Chondrocyte (in vitro differentiated cells): ENCODE measurements at regions not wholly inside any gene's neighbourhood (a gene's known extent, or its start where the extent isn't known, plus 50 kb on each side); places are given as distances from the start of the nearest gene placed in this dataset.
"Not testable (repeated sequence)": the region's sequence is repeated elsewhere in the genome, so short reads cannot be mapped to it uniquely, and the experiment has no call there.

Experiments
- DNase-seq: peaks from one replicate; pipeline ENCODE4 v3.0.0; 2021; ENCODE audit warnings: mixed read lengths, low spot score
- H3K27ac Mint-ChIP-seq: one replicate; pipeline ENCODE4 v1.8.0; 2021; ENCODE audit warnings: mild to moderate bottlenecking, moderate library complexity, mixed read lengths; ENCODE audit not compliant: unreplicated experiment
- H3K27me3 Mint-ChIP-seq: 2 replicates; pipeline ENCODE4 v1.8.0; 2021; ENCODE audit warnings: low read depth, mixed read lengths
- H3K36me3 Mint-ChIP-seq: 2 replicates; pipeline ENCODE4 v1.8.0; 2021; ENCODE audit warnings: low read depth, mixed read lengths
- H3K4me1 Mint-ChIP-seq: 2 replicates; pipeline ENCODE4 v1.8.0; 2021; ENCODE audit warnings: low read depth, mild to moderate bottlenecking, mixed read lengths
- H3K4me3 Mint-ChIP-seq: one replicate; pipeline ENCODE4 v1.8.0; 2021; ENCODE audit warnings: mild to moderate bottlenecking, moderate library complexity, mixed read lengths; ENCODE audit not compliant: unreplicated experiment
- H3K9me3 Mint-ChIP-seq: 2 replicates; pipeline ENCODE4 v1.8.0; 2021; ENCODE audit warnings: low read depth, mixed read lengths
- CTCF ChIP-seq: fragments of 200-600 bp; sonication (generic); IDR thresholded peaks from 2 replicates; pipeline ENCODE4 v1.5.0; 2021; ENCODE audit warnings: antibody characterized with exemption, mild to moderate bottlenecking, moderate library complexity

GRCh38 chr12:114605918-114606317 is 78.1 kb downstream of the TBX3 start:
- H3K4me1 Mint-ChIP-seq: no peaks in the 10 kb centered on the region
- no peak for TF ChIP-seq CTCF
- no peak overlapping the region for H3K27ac Mint-ChIP-seq
- H3K4me3 Mint-ChIP-seq: no peak overlapping the region
- no peaks in the 10 kb centered on the region for H3K36me3 Mint-ChIP-seq
- H3K27me3 Mint-ChIP-seq: peaks cover 4% of the 10 kb centered on the region
- no peak for DNase-seq
- peaks cover 3% of the 10 kb centered on the region for H3K9me3 Mint-ChIP-seq

- no peak overlapping the region for H3K4me3 Mint-ChIP-seq
- TF ChIP-seq CTCF: no peak
- peaks cover 3% of the 10 kb centered on the region for H3K9me3 Mint-ChIP-seq
- H3K27ac Mint-ChIP-seq: no peak overlapping the region
- DNase-seq: no peak
- no peaks in the 10 kb centered on the region for H3K4me1 Mint-ChIP-seq
- no peaks in the 10 kb centered on the region for H3K36me3 Mint-ChIP-seq
- H3K27me3 Mint-ChIP-seq: peaks cover 4% of the 10 kb centered on the region
These were observed 79.4 kb downstream of the TBX3 start for GRCh38 chr12:114604606-114605005.

GRCh38 chr12:114600584-114600983 is 83.4 kb downstream of the TBX3 start:
- H3K4me1 Mint-ChIP-seq, H3K27ac Mint-ChIP-seq: not testable (repeated sequence)

GRCh38 chr12:114598111-114598510 is 85.9 kb downstream of the TBX3 start:
- TF ChIP-seq CTCF: no peak
- Mint-ChIP-seq H3K9me3 (peaks cover under 1% of the 10 kb centered on the region), H3K4me1 (no peaks in the 10 kb centered on the region), H3K4me3 (no peak overlapping the region), H3K27me3 (peaks cover 2% of the 10 kb centered on the region), H3K36me3 (no peaks in the 10 kb centered on the region), H3K27ac (no peak overlapping the region)
- DNase-seq: no peak

More at GRCh38 chr12:114600584-114600983, 83.4 kb downstream of the TBX3 start:
- not testable (repeated sequence) for DNase-seq, H3K9me3 Mint-ChIP-seq, H3K27me3 Mint-ChIP-seq, H3K4me3 Mint-ChIP-seq, H3K36me3 Mint-ChIP-seq

- peaks cover 17% of the 10 kb centered on the region for H3K9me3 Mint-ChIP-seq
- TF ChIP-seq CTCF: no peak
- no peak overlapping the region for H3K4me3 Mint-ChIP-seq
- H3K27me3 Mint-ChIP-seq: no peaks in the 10 kb centered on the region
- no peak for DNase-seq
- H3K4me1 Mint-ChIP-seq: no peaks in the 10 kb centered on the region
- no peak overlapping the region for H3K27ac Mint-ChIP-seq
- H3K36me3 Mint-ChIP-seq: no peaks in the 10 kb centered on the region
These were observed 91.0 kb downstream of the TBX3 start for GRCh38 chr12:114592946-114593345.

- Mint-ChIP-seq H3K27me3 (no peaks in the 10 kb centered on the region), H3K4me1 (no peaks in the 10 kb centered on the region), H3K27ac (no peak overlapping the region), H3K4me3 (no peak overlapping the region), H3K9me3 (peaks cover 16% of the 10 kb centered on the region), H3K36me3 (no peaks in the 10 kb centered on the region)
- DNase-seq: no peak
- TF ChIP-seq CTCF: no peak
These were observed 95.9 kb downstream of the TBX3 start for GRCh38 chr12:114588061-114588460.
